ENCODE measurements at regions not wholly inside any gene's neighbourhood (a gene's known extent, or its start where the extent isn't known, plus 50 kb on each side); places are given as distances from the start of the nearest gene placed in this dataset.
"Not testable (repeated sequence)": the region's sequence is repeated elsewhere in the genome, so short reads cannot be mapped to it uniquely, and the experiment has no call there.

DNA sequence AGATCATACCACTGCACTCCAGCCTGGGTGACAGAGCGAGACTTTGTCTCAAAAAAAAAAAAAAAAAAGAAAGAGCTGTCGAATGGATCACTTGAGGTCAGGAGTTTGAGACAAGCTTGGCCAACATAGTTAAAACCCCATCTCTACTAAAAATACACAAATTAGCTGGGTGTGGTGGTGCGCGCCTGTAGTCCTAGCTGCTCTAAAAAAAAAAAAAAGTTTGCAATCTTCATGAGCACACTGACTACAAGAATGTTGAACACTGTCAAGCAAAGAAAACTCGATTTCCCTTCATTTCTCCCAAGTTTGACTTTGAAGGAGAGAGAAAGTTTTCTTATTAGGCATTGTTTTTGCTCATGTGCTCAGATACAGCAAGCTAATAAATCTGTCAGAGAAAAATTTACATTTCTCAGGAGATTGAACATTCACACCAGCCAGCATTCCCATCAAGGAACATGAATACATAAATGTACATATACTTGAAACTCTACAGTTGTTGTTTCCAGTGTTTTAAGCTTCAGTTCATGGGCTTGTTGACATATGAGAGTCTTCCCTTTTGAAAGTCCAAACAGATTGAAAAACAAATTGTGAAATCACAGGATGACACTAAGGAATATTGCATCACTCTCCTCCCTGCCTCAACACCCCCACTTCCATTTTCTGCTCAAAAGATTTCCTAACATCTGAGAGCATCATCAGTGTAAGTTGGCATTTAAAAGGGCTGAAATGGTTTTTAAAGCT is 81.8 kb downstream of the ARRDC3 start:
- CTCF ChIA-PET: interaction anchor here (1.1 to 3.2 kb wide), 3 partner anchors 10 to 12 kb away, joined by 3 to 17 read pairs (median 6); no protein-coding TSS in a partner anchor
- DNase-seq (ENCODE audit: low read depth, low spot score): no peak
- TF ChIP-seq, protein P1, sequence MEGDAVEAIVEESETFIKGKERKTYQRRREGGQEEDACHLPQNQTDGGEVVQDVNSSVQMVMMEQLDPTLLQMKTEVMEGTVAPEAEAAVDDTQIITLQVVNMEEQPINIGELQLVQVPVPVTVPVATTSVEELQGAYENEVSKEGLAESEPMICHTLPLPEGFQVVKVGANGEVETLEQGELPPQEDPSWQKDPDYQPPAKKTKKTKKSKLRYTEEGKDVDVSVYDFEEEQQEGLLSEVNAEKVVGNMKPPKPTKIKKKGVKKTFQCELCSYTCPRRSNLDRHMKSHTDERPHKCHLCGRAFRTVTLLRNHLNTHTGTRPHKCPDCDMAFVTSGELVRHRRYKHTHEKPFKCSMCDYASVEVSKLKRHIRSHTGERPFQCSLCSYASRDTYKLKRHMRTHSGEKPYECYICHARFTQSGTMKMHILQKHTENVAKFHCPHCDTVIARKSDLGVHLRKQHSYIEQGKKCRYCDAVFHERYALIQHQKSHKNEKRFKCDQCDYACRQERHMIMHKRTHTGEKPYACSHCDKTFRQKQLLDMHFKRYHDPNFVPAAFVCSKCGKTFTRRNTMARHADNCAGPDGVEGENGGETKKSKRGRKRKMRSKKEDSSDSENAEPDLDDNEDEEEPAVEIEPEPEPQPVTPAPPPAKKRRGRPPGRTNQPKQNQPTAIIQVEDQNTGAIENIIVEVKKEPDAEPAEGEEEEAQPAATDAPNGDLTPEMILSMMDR (IDR thresholded peaks at IDR 0.05; ENCODE audit: insufficient read depth, low read length, missing control alignments): no peak
- POLR2A ChIA-PET: no interaction called here
- no peak overlapping the region for H3K4me3 ChIP-seq (ENCODE audit: low read depth, low read length)

DNA sequence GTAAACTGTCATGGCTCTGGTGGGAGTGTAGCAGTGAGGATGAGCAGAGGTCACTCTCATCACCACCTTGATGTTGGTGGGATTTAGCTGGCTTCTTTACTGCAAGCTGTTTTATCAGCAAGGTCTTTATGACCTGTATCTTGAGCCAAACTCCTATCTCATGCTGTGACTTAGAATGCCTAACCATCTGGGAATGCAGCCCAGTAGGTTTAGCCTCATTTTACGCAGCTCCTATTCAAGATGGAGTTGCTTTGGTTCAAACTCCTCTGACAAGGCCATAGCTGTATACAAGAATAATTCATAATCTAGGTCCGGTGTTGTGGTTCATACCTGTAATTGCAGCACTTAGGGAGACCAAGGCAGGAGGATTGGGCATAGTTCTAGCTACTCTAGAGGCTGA is 85.1 kb downstream of the ARRDC3 start:
- H3K4me3 ChIP-seq (ENCODE audit: low read depth, low read length): no peak overlapping the region
- CTCF ChIA-PET: no interaction called here
- TF ChIP-seq, protein P1 (IDR thresholded peaks at IDR 0.05; ENCODE audit: insufficient read depth, low read length, missing control alignments): no peak
- no peak for DNase-seq (ENCODE audit: low read depth, low spot score)
- POLR2A ChIA-PET: no interaction called here

DNA sequence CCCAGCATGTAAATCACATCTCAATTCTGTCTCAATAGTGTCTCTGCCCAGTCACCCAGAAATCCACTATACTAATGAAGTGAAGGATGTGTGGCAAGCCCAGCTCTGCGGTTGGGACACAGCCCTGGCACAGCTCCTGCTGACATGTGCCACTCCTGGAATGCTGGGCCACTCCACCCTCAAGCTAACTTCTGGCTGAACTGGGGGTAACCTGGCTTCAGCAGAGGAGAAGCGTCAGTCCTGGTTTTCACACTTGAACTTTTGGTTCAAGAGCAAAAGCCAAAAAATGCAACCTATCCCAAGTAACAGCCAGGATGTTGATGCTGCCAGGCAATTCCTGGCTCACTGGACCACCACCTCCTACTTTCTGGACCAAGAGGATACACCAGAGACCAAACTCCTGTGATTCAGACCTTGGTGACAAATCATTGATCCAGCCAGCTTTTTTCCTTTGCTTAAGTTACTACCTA is 86.4 kb downstream of the ARRDC3 start:
- no peak overlapping the region for H3K4me3 ChIP-seq (ENCODE audit: low read depth, low read length)
- ChIA-PET POLR2A (no interaction called here), CTCF (interaction anchor here (0.6 kb wide), 1 partner anchor 88 kb away, joined by 3 read pairs; no protein-coding TSS in a partner anchor)
- no peak for DNase-seq (ENCODE audit: low read depth, low spot score)
- TF ChIP-seq, protein P1 (IDR thresholded peaks at IDR 0.05; ENCODE audit: insufficient read depth, low read length, missing control alignments): no peak

DNA sequence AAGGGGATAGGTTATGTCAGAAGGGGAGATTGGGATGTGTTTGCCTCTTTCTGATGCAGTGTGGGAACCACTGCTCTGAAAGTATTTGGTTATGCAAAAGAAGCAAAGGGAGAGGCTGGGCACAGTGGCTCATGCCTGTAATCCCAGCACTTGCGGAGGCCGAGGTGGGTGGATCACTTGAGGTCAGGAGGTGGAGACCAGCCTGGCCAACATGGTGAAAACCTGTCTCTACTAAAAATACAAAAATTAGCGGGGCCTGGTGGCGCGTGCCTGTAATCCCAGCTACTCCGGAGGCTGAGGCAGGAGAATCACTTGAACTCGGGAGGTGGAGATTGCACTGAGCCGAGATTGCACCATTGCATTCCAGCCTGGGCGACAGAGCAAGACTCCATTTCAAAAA is 87.0 kb downstream of the ARRDC3 start:
- H3K4me3 ChIP-seq (ENCODE audit: low read depth, low read length); DNase-seq (ENCODE audit: low read depth, low spot score); POLR2A ChIA-PET: not testable (repeated sequence)
- CTCF ChIA-PET: interaction anchor here (0.6 kb wide), 1 partner anchor 89 kb away, joined by 3 read pairs; no protein-coding TSS in a partner anchor

DNA sequence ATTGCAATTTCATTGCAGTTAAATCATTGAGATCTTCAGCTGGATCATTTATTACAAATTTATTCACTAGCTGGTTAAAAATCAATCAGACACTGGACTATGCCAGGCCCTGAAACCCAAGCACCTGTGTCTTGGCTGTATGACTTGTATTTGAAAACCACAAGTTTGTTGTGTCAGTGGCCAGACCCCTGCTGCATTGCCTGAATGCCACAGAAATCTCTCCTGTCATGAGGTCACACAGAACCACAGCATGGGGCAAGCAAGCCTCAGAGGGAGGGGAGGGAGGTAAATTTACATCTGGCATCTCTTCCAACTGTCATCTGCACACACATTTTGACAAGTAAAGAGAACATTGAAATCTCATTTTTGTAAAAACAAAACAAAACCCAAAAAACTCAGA is 90.0 kb downstream of the ARRDC3 start:
- ChIA-PET POLR2A (no interaction called here), CTCF (no interaction called here)
- no peak overlapping the region for H3K4me3 ChIP-seq (ENCODE audit: low read depth, low read length)
- DNase-seq (ENCODE audit: low read depth, low spot score): no peak
- TF ChIP-seq, protein P1 (IDR thresholded peaks at IDR 0.05; ENCODE audit: insufficient read depth, low read length, missing control alignments): no peak

DNA sequence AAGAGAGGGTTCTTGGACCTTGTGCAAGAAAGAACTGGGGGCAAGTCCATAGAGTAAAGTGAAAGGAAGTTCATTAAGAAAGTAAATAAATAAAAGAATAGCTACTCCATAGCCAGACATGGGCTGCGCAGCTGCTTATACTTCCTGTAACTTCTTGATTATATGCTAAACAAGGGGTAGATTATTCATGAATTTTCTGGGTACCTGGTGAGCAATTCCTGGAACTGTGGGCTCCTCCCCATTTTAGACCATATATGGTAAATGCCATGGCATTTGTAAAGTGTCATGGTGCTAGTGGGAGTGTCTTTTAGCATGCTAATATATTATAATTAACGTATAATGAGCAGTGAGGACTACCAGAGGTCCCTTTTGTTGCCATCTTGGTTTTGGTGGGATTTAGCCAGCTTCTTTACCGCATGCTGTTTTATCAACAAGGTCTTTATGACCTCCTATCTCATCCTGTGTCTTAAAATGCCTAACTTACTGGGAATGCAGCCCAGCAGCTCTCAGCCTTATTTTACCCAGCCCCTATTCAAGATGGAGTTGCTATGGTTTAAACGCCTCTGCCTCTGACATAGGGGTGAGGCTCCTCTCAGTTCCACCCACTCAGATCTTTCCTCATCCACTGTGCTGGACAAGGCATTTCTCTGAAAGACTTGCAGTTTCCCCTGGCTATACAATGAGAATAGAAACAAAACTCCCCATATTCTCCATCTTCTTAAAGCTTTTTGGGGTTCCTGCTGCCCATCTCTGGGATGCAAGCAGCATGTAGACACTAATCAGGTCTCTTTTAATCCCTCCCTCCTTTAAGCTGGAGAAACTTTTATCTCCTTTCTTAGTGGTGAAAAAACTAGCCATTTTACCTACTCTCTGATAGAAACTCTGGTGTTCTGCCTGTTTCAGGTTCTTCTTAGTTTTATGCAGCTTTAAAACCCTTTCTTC is 91.2 kb downstream of the ARRDC3 start:
- TF ChIP-seq, protein P1 (IDR thresholded peaks at IDR 0.05; ENCODE audit: insufficient read depth, low read length, missing control alignments): no peak
- POLR2A ChIA-PET: no interaction called here
- no peak overlapping the region for H3K4me3 ChIP-seq (ENCODE audit: low read depth, low read length)
- CTCF ChIA-PET: interaction anchor here (1.9 kb wide), 1 partner anchor 10 kb away, joined by 6 read pairs; no protein-coding TSS in a partner anchor
- no peak for DNase-seq (ENCODE audit: low read depth, low spot score)
